Peyer's patch (tissue), 4 donors: ENCODE measurements at regions not wholly inside any gene's neighbourhood (a gene's known extent, or its start where the extent isn't known, plus 50 kb on each side); places are given as distances from the start of the nearest gene placed in this dataset.

Experiments used
- POLR2A ChIP-seq, 2 donors: fragments of 450-650 bp; IDR thresholded peaks; one replicate each; pipeline ENCODE4 v1.5.1; 2017; ENCODE audit warnings: antibody characterized with exemption in 2 of 2, mild to moderate bottlenecking in 2 of 2, moderate library complexity in 2 of 2
- TF ChIP-seq, protein P1 (sequence below), 6 experiments: fragments of 450-650 bp in 4 of 6; fragments of 200-600 bp in 2 of 6; sonication (generic) in 1 of 6; IDR thresholded peaks; one replicate each; pipeline ENCODE4 v1.5.1; 2017 to 2019; ENCODE audit warnings: antibody characterized with exemption in 6 of 6, mild to moderate bottlenecking in 3 of 6, moderate library complexity in 1 of 6

DNA sequence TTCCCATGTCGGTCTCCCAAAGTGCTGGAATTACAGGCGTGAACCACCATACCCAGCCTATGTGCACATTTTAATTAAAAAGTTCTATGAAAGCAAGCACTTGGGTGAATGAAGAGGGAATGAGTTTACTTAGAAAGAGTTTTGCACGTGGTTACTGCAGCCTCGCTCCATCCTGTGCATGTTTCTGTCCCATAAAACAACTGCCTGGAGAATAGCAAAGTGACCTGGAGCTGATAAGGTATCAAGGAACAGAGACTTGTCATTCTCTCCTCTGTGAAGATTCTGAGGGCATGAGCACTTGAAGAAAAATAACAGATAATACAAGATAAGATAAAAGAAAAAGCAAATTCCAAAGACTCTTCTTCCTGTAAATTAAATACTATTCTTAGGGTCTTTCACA lies 112.2 kb upstream of the JCAD start:
- no peak for TF ChIP-seq POLR2A (IDR thresholded peaks at IDR 0.05)
- TF ChIP-seq, protein P1, sequence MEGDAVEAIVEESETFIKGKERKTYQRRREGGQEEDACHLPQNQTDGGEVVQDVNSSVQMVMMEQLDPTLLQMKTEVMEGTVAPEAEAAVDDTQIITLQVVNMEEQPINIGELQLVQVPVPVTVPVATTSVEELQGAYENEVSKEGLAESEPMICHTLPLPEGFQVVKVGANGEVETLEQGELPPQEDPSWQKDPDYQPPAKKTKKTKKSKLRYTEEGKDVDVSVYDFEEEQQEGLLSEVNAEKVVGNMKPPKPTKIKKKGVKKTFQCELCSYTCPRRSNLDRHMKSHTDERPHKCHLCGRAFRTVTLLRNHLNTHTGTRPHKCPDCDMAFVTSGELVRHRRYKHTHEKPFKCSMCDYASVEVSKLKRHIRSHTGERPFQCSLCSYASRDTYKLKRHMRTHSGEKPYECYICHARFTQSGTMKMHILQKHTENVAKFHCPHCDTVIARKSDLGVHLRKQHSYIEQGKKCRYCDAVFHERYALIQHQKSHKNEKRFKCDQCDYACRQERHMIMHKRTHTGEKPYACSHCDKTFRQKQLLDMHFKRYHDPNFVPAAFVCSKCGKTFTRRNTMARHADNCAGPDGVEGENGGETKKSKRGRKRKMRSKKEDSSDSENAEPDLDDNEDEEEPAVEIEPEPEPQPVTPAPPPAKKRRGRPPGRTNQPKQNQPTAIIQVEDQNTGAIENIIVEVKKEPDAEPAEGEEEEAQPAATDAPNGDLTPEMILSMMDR (IDR thresholded peaks at IDR 0.05) = no peak
